H9 (cell line): ENCODE measurements at regions not wholly inside any gene's neighbourhood (a gene's known extent, or its start where the extent isn't known, plus 50 kb on each side); places are given as distances from the start of the nearest gene placed in this dataset.

Experiments
- DNase-seq: peaks from one replicate; pipeline ENCODE4 v3.0.0-alpha.2; 2017
- H2AFZ ChIP-seq: one replicate; pipeline ENCODE4 v1.6.1; 2013; ENCODE audit warnings: mild to moderate bottlenecking, low read length, control low read depth, moderate library complexity
- H2AK5ac ChIP-seq: 2 replicates; pipeline ENCODE4 v1.6.1; 2013; ENCODE audit warnings: low read length, control low read depth, mixed read lengths; ENCODE audit not compliant: insufficient read length
- H2BK120ac ChIP-seq: one replicate; pipeline ENCODE4 v1.6.1; 2013; ENCODE audit warnings: low read depth, mild to moderate bottlenecking, low read length, control low read depth, inconsistent platforms; ENCODE audit not compliant: poor library complexity, severe bottlenecking
- H2BK12ac ChIP-seq: 2 replicates; pipeline ENCODE4 v1.6.1; 2013; ENCODE audit warnings: low read length, control low read depth, mixed read lengths, low read depth; ENCODE audit not compliant: insufficient read length
- H2BK15ac ChIP-seq: 2 replicates; pipeline ENCODE4 v1.6.1; 2013; ENCODE audit warnings: low read depth, low read length, control low read depth
- H2BK20ac ChIP-seq: one replicate; pipeline ENCODE4 v1.6.1; 2013; ENCODE audit warnings: low read depth, mild to moderate bottlenecking, low read length, control low read depth, inconsistent platforms; ENCODE audit not compliant: poor library complexity, severe bottlenecking
- H2BK5ac ChIP-seq: 2 replicates; pipeline ENCODE4 v1.6.1; 2013; ENCODE audit warnings: low read length, control low read depth, mixed read lengths; ENCODE audit not compliant: insufficient read length
- H3K14ac ChIP-seq: 2 replicates; pipeline ENCODE4 v1.6.1; 2013; ENCODE audit warnings: low read length, control low read depth; ENCODE audit not compliant: insufficient read depth
- H3K18ac ChIP-seq: 2 replicates; pipeline ENCODE4 v1.6.1; 2013; ENCODE audit warnings: low read depth, mild to moderate bottlenecking, mixed read lengths, low read length, control low read depth; ENCODE audit not compliant: insufficient read length
- H3K23ac ChIP-seq: 2 replicates; pipeline ENCODE4 v1.6.1; 2013; ENCODE audit warnings: low read length, control low read depth, mixed read lengths, low read depth; ENCODE audit not compliant: insufficient read length
- H3K23me2 ChIP-seq: 2 replicates; pipeline ENCODE4 v1.6.1; 2013; ENCODE audit warnings: low read depth, mild to moderate bottlenecking, mixed read lengths, low read length, control low read depth; ENCODE audit not compliant: insufficient read length, poor library complexity, severe bottlenecking
- H3K27ac ChIP-seq: 2 replicates; pipeline ENCODE4 v1.5.1; 2013; ENCODE audit warnings: low read length, control low read depth, mixed read lengths, low read depth; ENCODE audit not compliant: insufficient read length
- H3K27me3 ChIP-seq: 2 replicates; pipeline ENCODE4 v1.6.1; 2013; ENCODE audit warnings: low read length, control low read depth, inconsistent platforms; ENCODE audit not compliant: insufficient read depth
- H3K4ac ChIP-seq: 2 replicates; pipeline ENCODE4 v1.6.1; 2013; ENCODE audit warnings: low read depth, mild to moderate bottlenecking, control low read depth, inconsistent platforms, low read length, moderate library complexity
- H3K4me1 ChIP-seq: 2 replicates; pipeline ENCODE4 v1.6.1; 2013; ENCODE audit warnings: low read length, control low read depth, inconsistent platforms; ENCODE audit not compliant: insufficient read depth
- H3K4me2 ChIP-seq: 2 replicates; pipeline ENCODE4 v1.6.1; 2013; ENCODE audit warnings: low read length, control low read depth, mixed read lengths; ENCODE audit not compliant: insufficient read length, insufficient read depth
- H3K56ac ChIP-seq: 2 replicates; pipeline ENCODE4 v1.6.1; 2013; ENCODE audit warnings: low read depth, mild to moderate bottlenecking, mixed read lengths, low read length, control low read depth; ENCODE audit not compliant: insufficient read length
- H3K79me1 ChIP-seq: 2 replicates; pipeline ENCODE4 v1.6.1; 2013; ENCODE audit warnings: low read depth, mild to moderate bottlenecking, moderate library complexity, low read length, control low read depth, inconsistent platforms; ENCODE audit not compliant: insufficient read depth, poor library complexity, severe bottlenecking
- H3K79me2 ChIP-seq: 2 replicates; pipeline ENCODE4 v1.6.1; 2013; ENCODE audit warnings: low read length, control low read depth, inconsistent platforms; ENCODE audit not compliant: insufficient read depth
- H3K9ac ChIP-seq: 2 replicates; pipeline ENCODE4 v1.6.1; 2013; ENCODE audit warnings: low read length, control low read depth, mixed read lengths; ENCODE audit not compliant: insufficient read length; ENCODE audit errors: extremely low read depth
- H3K9me3 ChIP-seq: one replicate; pipeline ENCODE4 v1.6.1; 2013; ENCODE audit warnings: low read depth, low read length, inconsistent platforms; ENCODE audit not compliant: control insufficient read depth
- H3T11ph ChIP-seq: one replicate; pipeline ENCODE4 v1.6.1; 2013; ENCODE audit warnings: mild to moderate bottlenecking, low read length, control low read depth, inconsistent platforms
- H4K20me1 ChIP-seq: one replicate; pipeline ENCODE4 v1.6.1; 2013; ENCODE audit not compliant: control insufficient read depth, insufficient read length, insufficient read depth
- H4K5ac ChIP-seq: 2 replicates; pipeline ENCODE4 v1.6.1; 2013; ENCODE audit warnings: low read depth, mild to moderate bottlenecking, mixed read lengths, low read length, control low read depth; ENCODE audit not compliant: insufficient read length
- H4K8ac ChIP-seq: replicated peaks from 2 replicates; pipeline ENCODE4 v1.6.1; 2013; ENCODE audit warnings: low read length, control low read depth, mixed read lengths, low read depth; ENCODE audit not compliant: insufficient read length
- H4K91ac ChIP-seq: 2 replicates; pipeline ENCODE4 v1.6.1; 2013; ENCODE audit warnings: low read depth, mild to moderate bottlenecking, moderate library complexity, mixed read lengths, low read length, control low read depth; ENCODE audit not compliant: insufficient read length
- H3K27ac Mint-ChIP-seq, 3 experiments: 2 replicates in 2 of 3; 3 replicates in 1 of 3; pipeline ENCODE4 v1.8.0; 2020 to 2021; ENCODE audit warnings: mixed read lengths in 3 of 3, mild to moderate bottlenecking in 1 of 3, moderate library complexity in 1 of 3
- H3K27me3 Mint-ChIP-seq: 2 replicates; pipeline ENCODE4 v1.8.0; 2021; ENCODE audit warnings: low read depth, mild to moderate bottlenecking, moderate library complexity, mixed read lengths
- H3K36me3 Mint-ChIP-seq, 3 experiments: 2 replicates in 2 of 3; 3 replicates in 1 of 3; pipeline ENCODE4 v1.8.0; 2020 to 2021; ENCODE audit warnings: low read depth in 3 of 3, mixed read lengths in 3 of 3; ENCODE audit not compliant: insufficient read depth in 1 of 3
- H3K4me1 Mint-ChIP-seq, 2 experiments: 2 replicates each; pipeline ENCODE4 v1.8.0; 2020; ENCODE audit warnings: mixed read lengths in 2 of 2
- H3K4me3 Mint-ChIP-seq, 2 experiments: 2 replicates in 1 of 2; 3 replicates in 1 of 2; pipeline ENCODE4 v1.8.0; 2020 to 2021; ENCODE audit warnings: mild to moderate bottlenecking in 2 of 2, mixed read lengths in 2 of 2, moderate library complexity in 1 of 2
- H3K9me3 Mint-ChIP-seq, 2 experiments: 2 replicates in 1 of 2; 3 replicates in 1 of 2; pipeline ENCODE4 v1.8.0; 2020; ENCODE audit warnings: mild to moderate bottlenecking in 2 of 2, mixed read lengths in 2 of 2, moderate library complexity in 1 of 2
- CTCF ChIP-seq: fragments of 200-600 bp; sonication (generic); conservative IDR thresholded peaks from 3 replicates; pipeline ENCODE4 v1.8.0; 2021; ENCODE audit warnings: antibody characterized with exemption, mild to moderate bottlenecking
- WGBS: extraction: QIAGEN DNeasy Blood & Tissue Kit; methylation state at CpG from one replicate; pipeline ENCODE4 v1.1.7; 2013; ENCODE audit warnings: missing lambda C conversion rate, low lambda C conversion rate, mixed read lengths; ENCODE audit not compliant: insufficient read length; ENCODE audit errors: extremely low coverage; 5-methylcytosine and 5-hydroxymethylcytosine counted together

GRCh38 chr4:123939621-123940020, 543.0 kb downstream of the SPRY1 start:
- Histone ChIP-seq H3K9me3 (no peaks in the 10 kb centered on the region), H2BK15ac (no peak overlapping the region), H3K23ac (no peak overlapping the region), H3K4me1 (no peaks in the 10 kb centered on the region; the same call in 1 of the 2 replicates), H4K8ac (no peak overlapping the region), H4K20me1 (no peaks in the 10 kb centered on the region), H3K9ac (no peak overlapping the region), H3K27me3 (no peaks in the 10 kb centered on the region), H2BK20ac (no peak overlapping the region), H2BK12ac (no peak overlapping the region), H4K91ac (no peak overlapping the region), H3K4ac (no peak overlapping the region), H2AFZ (no peak overlapping the region), H3K4me2 (no peak overlapping the region), H3K56ac (no peak overlapping the region), H3K27ac (no peak overlapping the region), H2AK5ac (no peak overlapping the region), H2BK120ac (no peak overlapping the region), H3K79me2 (no peaks in the 10 kb centered on the region), H3T11ph (no peak overlapping the region), H2BK5ac (no peak overlapping the region), H3K79me1 (no peaks in the 10 kb centered on the region), H3K14ac (no peak overlapping the region), H3K23me2 (no peaks in the 10 kb centered on the region), H3K18ac (no peak overlapping the region), H4K5ac (no peak overlapping the region)
- H3K27me3 Mint-ChIP-seq = no peaks in the 10 kb centered on the region
- no peak for TF ChIP-seq CTCF
- no peaks in the 10 kb centered on the region for H3K36me3 Mint-ChIP-seq
- no peak overlapping the region for H3K27ac Mint-ChIP-seq
- H3K9me3 Mint-ChIP-seq = no peaks in the 10 kb centered on the region
- no peak for DNase-seq
- no peak overlapping the region for H3K4me3 Mint-ChIP-seq
- no CpG with 5 or more reads among the region's 1 CpG for WGBS
- H3K4me1 Mint-ChIP-seq = peaks cover 2 to 4% of the 10 kb centered on the region in 2 experiments; a peak in 2 of 4 replicates
